GM12878 (cell line): ENCODE measurements at regions not wholly inside any gene's neighbourhood (a gene's known extent, or its start where the extent isn't known, plus 50 kb on each side); places are given as distances from the start of the nearest gene placed in this dataset.

Experiments
- BRCA1 ChIP-seq: IDR thresholded peaks from 2 replicates; pipeline ENCODE4 v1.6.1; 2011; ENCODE audit warnings: low read depth, low read length, improper control_type of control experiment
- E2F4 ChIP-seq: IDR thresholded peaks from 2 replicates; pipeline ENCODE4 v1.6.1; 2012; ENCODE audit warnings: low read depth, low read length, improper control_type of control experiment
- EZH2 ChIP-seq: IDR thresholded peaks from 2 replicates; pipeline ENCODE4 v1.6.1; 2012; ENCODE audit warnings: low read depth, mild to moderate bottlenecking, control low read depth, inconsistent platforms, low read length, borderline replicate concordance; ENCODE audit not compliant: control insufficient read depth
- JUNB ChIP-seq: IDR thresholded peaks from 2 replicates; pipeline ENCODE4 v1.6.1; 2016; ENCODE audit warnings: antibody characterized with exemption, mild to moderate bottlenecking
- PAX5 ChIP-seq: IDR thresholded peaks from 2 replicates; pipeline ENCODE4 v1.6.1; 2011; ENCODE audit warnings: low read depth, low read length, borderline replicate concordance
- TAF1 ChIP-seq: IDR thresholded peaks from 2 replicates; pipeline ENCODE4 v1.6.1; 2011; ENCODE audit warnings: mild to moderate bottlenecking, low read depth, low read length, borderline replicate concordance
- TCF3 ChIP-seq: IDR thresholded peaks from 2 replicates; pipeline ENCODE4 v1.6.1; 2012; ENCODE audit warnings: low read depth, mild to moderate bottlenecking, low read length, borderline replicate concordance; ENCODE audit not compliant: insufficient read depth
- ZBTB40 ChIP-seq: fragments of 450-650 bp; IDR thresholded peaks from 2 replicates; pipeline ENCODE4 v1.6.1; 2016; ENCODE audit warnings: mild to moderate bottlenecking, moderate library complexity, borderline replicate concordance

- TF ChIP-seq TCF3 (no peak), E2F4 (no peak), EZH2 (no peak), JUNB (no peak), ZBTB40 (no peak), BRCA1 (no peak), TAF1 (no peak), PAX5 (no peak)
Observed at GRCh38 chr3:191593486-191593885, 132.5 kb downstream of the PYDC2 start.
